ENCODE measurements at regions not wholly inside any gene's neighbourhood (a gene's known extent, or its start where the extent isn't known, plus 50 kb on each side); places are given as distances from the start of the nearest gene placed in this dataset.
"Not testable (repeated sequence)": the region's sequence is repeated elsewhere in the genome, so short reads cannot be mapped to it uniquely, and the experiment has no call there.

GRCh38 chr16:55999683-56000082 lies 124.5 kb upstream of the CES5A start:
- TF ChIP-seq CTCF (IDR thresholded peaks at IDR 0.05), result no peak
- intact Hi-C loops (cut with DNase I), result no loop called here

GRCh38 chr16:55993088-55993487 lies 117.9 kb upstream of the CES5A start:
- DNase-seq, result no peak
- H3K4me3 ChIP-seq, result no peak overlapping the region
- intact Hi-C loops (cut with DNase I), result no loop called here
- H3K4me1 ChIP-seq, result no peaks in the 10 kb centered on the region
- no peaks in the 10 kb centered on the region for H3K27me3 ChIP-seq
- no peaks in the 10 kb centered on the region for H3K9me3 ChIP-seq
- TF ChIP-seq CTCF (IDR thresholded peaks at IDR 0.05), result no peak
- H3K36me3 ChIP-seq, result no peaks in the 10 kb centered on the region
- H3K27ac ChIP-seq, result no peak overlapping the region
- ATAC-seq, result no peak

More at GRCh38 chr16:55999683-56000082, 124.5 kb upstream of the CES5A start:
- ATAC-seq (no peak), DNase-seq (no peak)
- Histone ChIP-seq H3K27ac (no peak overlapping the region), H3K4me1 (no peaks in the 10 kb centered on the region), H3K27me3 (no peaks in the 10 kb centered on the region), H3K4me3 (no peak overlapping the region), H3K9me3 (peaks cover 3% of the 10 kb centered on the region), H3K36me3 (no peaks in the 10 kb centered on the region)

DNA sequence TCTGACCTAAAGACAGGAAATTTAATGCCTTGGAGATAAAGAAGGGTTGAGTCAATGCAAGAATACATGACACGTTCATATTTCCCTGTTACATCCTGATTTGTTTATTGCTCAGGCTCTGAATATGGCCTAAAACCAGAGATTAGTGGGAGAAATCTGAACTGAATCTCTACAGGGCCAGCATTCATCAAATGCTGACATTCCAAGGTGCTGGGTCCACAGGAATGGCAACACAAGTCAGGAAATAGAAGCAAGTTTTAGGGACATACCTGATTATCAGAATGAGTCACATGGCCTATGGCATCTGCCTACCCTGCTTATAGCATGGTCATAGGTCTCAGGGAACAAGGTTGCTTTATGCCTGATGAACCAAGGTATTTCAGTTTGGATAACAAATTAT lies 117.4 kb upstream of the CES5A start:
- no peak overlapping the region for H3K27ac ChIP-seq
- intact Hi-C loops (cut with DNase I), result no loop called here
- no peaks in the 10 kb centered on the region for H3K27me3 ChIP-seq
- no peaks in the 10 kb centered on the region for H3K4me1 ChIP-seq
- no peak for ATAC-seq
- no peak overlapping the region for H3K4me3 ChIP-seq
- no peaks in the 10 kb centered on the region for H3K9me3 ChIP-seq
- H3K36me3 ChIP-seq, result no peaks in the 10 kb centered on the region
- DNase-seq, result no peak
- no peak for TF ChIP-seq CTCF (IDR thresholded peaks at IDR 0.05)

DNA sequence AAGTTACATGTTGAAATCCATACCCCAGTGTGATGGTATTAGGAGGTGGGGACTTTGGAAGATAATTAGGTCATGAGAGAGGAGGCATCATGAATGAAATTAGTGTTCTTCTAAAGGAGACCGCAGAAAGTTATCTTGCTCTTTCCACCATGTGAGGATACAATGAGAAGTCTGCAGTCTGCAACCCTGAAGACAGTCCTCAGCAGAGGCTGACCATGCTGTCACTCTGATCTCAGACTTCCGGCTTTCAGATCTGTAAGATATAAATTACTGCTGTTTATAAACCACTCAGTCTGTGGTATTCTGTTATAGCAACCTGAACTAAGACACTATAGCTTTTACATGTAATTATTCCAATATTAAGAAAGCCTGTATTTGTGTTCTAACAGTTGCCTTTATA lies 116.7 kb upstream of the CES5A start:
- no peak for ATAC-seq
- Histone ChIP-seq H3K4me1 (no peaks in the 10 kb centered on the region), H3K4me3 (no peak overlapping the region), H3K9me3 (no peaks in the 10 kb centered on the region), H3K27me3 (no peaks in the 10 kb centered on the region), H3K27ac (no peak overlapping the region), H3K36me3 (no peaks in the 10 kb centered on the region)
- DNase-seq, result no peak
- no peak for TF ChIP-seq CTCF (IDR thresholded peaks at IDR 0.05)
- intact Hi-C loops (cut with DNase I), result no loop called here

DNA sequence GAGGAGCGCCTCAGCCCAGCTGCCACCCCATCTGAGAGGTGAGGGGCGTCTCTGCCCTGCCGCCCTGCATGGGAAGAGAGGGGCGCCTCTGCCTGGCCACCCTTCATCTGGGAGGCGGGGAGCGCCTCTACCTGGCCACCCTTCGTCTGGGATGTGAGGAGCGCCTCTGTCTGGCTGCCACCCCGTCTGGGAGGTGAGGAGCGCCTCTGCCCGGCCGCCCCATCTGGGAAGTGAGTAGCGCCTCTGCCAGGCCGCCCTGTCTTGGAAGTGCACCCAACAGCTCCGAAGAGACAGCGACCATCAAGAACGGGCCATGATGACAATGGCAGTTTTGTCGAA lies 114.4 kb upstream of the CES5A start:
- Histone ChIP-seq H3K36me3 (no peaks in the 10 kb centered on the region), H3K27ac (no peak overlapping the region), H3K4me1 (no peaks in the 10 kb centered on the region), H3K4me3 (no peak overlapping the region), H3K27me3 (no peaks in the 10 kb centered on the region), H3K9me3 (no peaks in the 10 kb centered on the region)
- no peak for ATAC-seq
- DNase-seq, result no peak
- intact Hi-C loops (cut with DNase I), result no loop called here
- TF ChIP-seq CTCF (IDR thresholded peaks at IDR 0.05), result no peak

DNA sequence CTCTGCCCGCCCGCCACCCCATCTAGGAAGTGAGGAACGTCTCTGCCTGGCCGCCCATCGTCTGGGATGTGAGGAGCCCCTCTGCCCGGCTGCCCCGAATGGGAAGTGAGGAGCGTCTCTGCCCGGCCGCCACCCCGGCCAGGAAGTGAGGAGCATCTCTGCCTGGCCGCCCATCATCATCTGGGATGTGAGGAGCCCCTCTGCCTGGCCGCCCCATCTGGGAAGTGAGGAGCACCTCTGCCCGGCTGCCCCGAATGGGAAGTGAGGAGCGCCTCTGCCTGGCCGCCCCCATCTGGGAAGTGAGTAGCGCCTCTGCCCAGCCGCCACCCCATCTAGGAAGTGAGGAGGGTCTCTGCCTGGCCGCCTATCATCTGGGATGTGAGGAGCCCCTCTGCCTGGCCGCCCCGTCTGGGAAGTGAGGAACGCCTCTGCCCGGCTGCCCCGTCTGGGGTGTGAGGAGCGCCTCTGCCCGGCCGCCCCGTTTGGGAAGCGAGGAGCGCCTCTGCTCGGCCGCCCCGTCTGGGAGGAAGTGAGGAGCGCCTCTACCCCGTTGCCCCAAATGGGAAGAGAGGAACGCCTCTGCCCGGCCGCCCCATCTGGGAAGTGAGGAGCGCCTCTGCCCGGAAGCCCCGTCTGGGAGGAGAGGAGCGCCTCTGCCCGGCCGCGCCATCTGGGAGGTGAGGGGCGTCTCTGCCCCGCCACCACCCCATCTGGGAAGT lies 113.8 kb upstream of the CES5A start:
- H3K4me1 ChIP-seq; DNase-seq; H3K27me3 ChIP-seq; H3K4me3 ChIP-seq; H3K27ac ChIP-seq; H3K9me3 ChIP-seq; H3K36me3 ChIP-seq; intact Hi-C loops (cut with DNase I); ATAC-seq: not testable (repeated sequence)
